NB4 (cell line): ENCODE measurements at regions not wholly inside any gene's neighbourhood (a gene's known extent, or its start where the extent isn't known, plus 50 kb on each side); places are given as distances from the start of the nearest gene placed in this dataset.

Experiments used
- POLR2A ChIP-seq: IDR thresholded peaks from 2 replicates; pipeline ENCODE4 v1.6.1; 2011; ENCODE audit warnings: mild to moderate bottlenecking; ENCODE audit not compliant: insufficient read length; ENCODE audit errors: extremely low read depth
- TF ChIP-seq, protein P1 (sequence below): IDR thresholded peaks from one replicate; pipeline ENCODE4 v1.5.1; 2012; ENCODE audit warnings: low read depth, low read length
- TF ChIP-seq, protein P2 (sequence below): IDR thresholded peaks from 2 replicates; pipeline ENCODE4 v1.6.1; 2011; ENCODE audit warnings: low read depth, low read length

- TF ChIP-seq, protein P1, sequence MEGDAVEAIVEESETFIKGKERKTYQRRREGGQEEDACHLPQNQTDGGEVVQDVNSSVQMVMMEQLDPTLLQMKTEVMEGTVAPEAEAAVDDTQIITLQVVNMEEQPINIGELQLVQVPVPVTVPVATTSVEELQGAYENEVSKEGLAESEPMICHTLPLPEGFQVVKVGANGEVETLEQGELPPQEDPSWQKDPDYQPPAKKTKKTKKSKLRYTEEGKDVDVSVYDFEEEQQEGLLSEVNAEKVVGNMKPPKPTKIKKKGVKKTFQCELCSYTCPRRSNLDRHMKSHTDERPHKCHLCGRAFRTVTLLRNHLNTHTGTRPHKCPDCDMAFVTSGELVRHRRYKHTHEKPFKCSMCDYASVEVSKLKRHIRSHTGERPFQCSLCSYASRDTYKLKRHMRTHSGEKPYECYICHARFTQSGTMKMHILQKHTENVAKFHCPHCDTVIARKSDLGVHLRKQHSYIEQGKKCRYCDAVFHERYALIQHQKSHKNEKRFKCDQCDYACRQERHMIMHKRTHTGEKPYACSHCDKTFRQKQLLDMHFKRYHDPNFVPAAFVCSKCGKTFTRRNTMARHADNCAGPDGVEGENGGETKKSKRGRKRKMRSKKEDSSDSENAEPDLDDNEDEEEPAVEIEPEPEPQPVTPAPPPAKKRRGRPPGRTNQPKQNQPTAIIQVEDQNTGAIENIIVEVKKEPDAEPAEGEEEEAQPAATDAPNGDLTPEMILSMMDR: no peak
- TF ChIP-seq, protein P2, sequence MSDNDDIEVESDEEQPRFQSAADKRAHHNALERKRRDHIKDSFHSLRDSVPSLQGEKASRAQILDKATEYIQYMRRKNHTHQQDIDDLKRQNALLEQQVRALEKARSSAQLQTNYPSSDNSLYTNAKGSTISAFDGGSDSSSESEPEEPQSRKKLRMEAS: no peak
- no peak for TF ChIP-seq POLR2A
Measured at GRCh38 chr5:142237707-142238106, 87.1 kb downstream of the SPRY4 start.
